Esophagus (tissue), 2 donors: ENCODE measurements at regions not wholly inside any gene's neighbourhood (a gene's known extent, or its start where the extent isn't known, plus 50 kb on each side); places are given as distances from the start of the nearest gene placed in this dataset.
A peak's percentile ranks its signal among the peaks of the same experiment; 100 is the strongest.

Experiments
- H3K27ac ChIP-seq, 2 donors: one replicate each; pipeline ENCODE4 v1.5.1; 2013; ENCODE audit warnings: low read depth in 2 of 2, mild to moderate bottlenecking in 2 of 2, inconsistent platforms in 1 of 2, low read length in 1 of 2, moderate library complexity in 1 of 2
- H3K27me3 ChIP-seq, 2 donors: one replicate each; pipeline ENCODE4 v1.6.1; 2013; ENCODE audit warnings: low read length in 2 of 2, control low read depth in 1 of 2, mild to moderate bottlenecking in 1 of 2; ENCODE audit not compliant: insufficient read depth in 2 of 2, control insufficient read depth in 1 of 2
- H3K36me3 ChIP-seq, 2 donors: one replicate each; pipeline ENCODE4 v1.6.1; 2013; ENCODE audit warnings: low read length in 1 of 2; ENCODE audit not compliant: control insufficient read depth in 2 of 2, insufficient read depth in 2 of 2
- H3K4me1 ChIP-seq, 2 donors: one replicate each; pipeline ENCODE4 v1.6.1; 2013; ENCODE audit warnings: low read length in 1 of 2; ENCODE audit not compliant: control insufficient read depth in 2 of 2, insufficient read depth in 2 of 2
- H3K4me3 ChIP-seq, 2 donors: one replicate each; pipeline ENCODE4 v1.5.1; 2013; ENCODE audit warnings: low read length in 2 of 2, mild to moderate bottlenecking in 2 of 2, low read depth in 1 of 2, moderate library complexity in 1 of 2
- H3K9me3 ChIP-seq, 2 donors: one replicate each; pipeline ENCODE4 v1.6.1; 2013; ENCODE audit warnings: mild to moderate bottlenecking in 2 of 2, low read depth in 1 of 2, low read length in 1 of 2, moderate library complexity in 1 of 2; ENCODE audit not compliant: control insufficient read depth in 2 of 2, insufficient read depth in 1 of 2
- WGBS, 2 donors: extraction: QIAGEN DNeasy Blood & Tissue Kit; methylation state at CpG; one replicate each; pipeline ENCODE4 v1.1.7; 2013; 5-methylcytosine and 5-hydroxymethylcytosine counted together
- donor health status: healthy with polysubstance abuse.
- donor health status: Bipolar disorder and iron deficiency.

- WGBS, 2 donors, result 90 to 94% methylated on average over 5 of the region's 5 CpGs
- H3K4me3 ChIP-seq, result no peak overlapping the region
- H3K9me3 ChIP-seq, result no peaks in the 10 kb centered on the region
- H3K27me3 ChIP-seq, result no peaks in the 10 kb centered on the region
- H3K27ac ChIP-seq, result no peak overlapping the region
- no peaks in the 10 kb centered on the region for H3K36me3 ChIP-seq
- no peaks in the 10 kb centered on the region for H3K4me1 ChIP-seq
These were observed 1029.5 kb downstream of the MCTP2 start for GRCh38 chr15:95260856-95261255.

GRCh38 chr15:95261546-95261945, 1030.2 kb downstream of the MCTP2 start:
- WGBS, 2 donors, result 71 to 73% methylated on average over 3 of the region's 3 CpGs
- H3K27me3 ChIP-seq, result no peaks in the 10 kb centered on the region
- no peaks in the 10 kb centered on the region for H3K9me3 ChIP-seq
- no peaks in the 10 kb centered on the region for H3K36me3 ChIP-seq
- H3K4me1 ChIP-seq, result no peaks in the 10 kb centered on the region
- no peak overlapping the region for H3K27ac ChIP-seq
- H3K4me3 ChIP-seq, result no peak overlapping the region

- whole genome bisulfite sequencing, 2 donors, result 69 to 78% methylated on average over 6 of the region's 6 CpGs
- no peak overlapping the region for H3K27ac ChIP-seq
- no peaks in the 10 kb centered on the region for H3K27me3 ChIP-seq
- no peaks in the 10 kb centered on the region for H3K9me3 ChIP-seq
- no peaks in the 10 kb centered on the region for H3K36me3 ChIP-seq
- no peak overlapping the region for H3K4me3 ChIP-seq
- H3K4me1 ChIP-seq, result peaks cover 0 to 1% of the 10 kb centered on the region in 2 donors
These were observed 1030.6 kb downstream of the MCTP2 start for GRCh38 chr15:95261968-95262367.

GRCh38 chr15:95262866-95263564, 1031.7 kb downstream of the MCTP2 start:
- no peak overlapping the region for H3K4me3 ChIP-seq
- H3K9me3 ChIP-seq, result no peaks in the 10 kb centered on the region
- H3K27ac ChIP-seq, result no peak overlapping the region
- WGBS, 2 donors, result 47 to 48% methylated on average over 6 of the region's 6 CpGs
- H3K36me3 ChIP-seq, result no peaks in the 10 kb centered on the region
- H3K4me1 ChIP-seq, result peaks cover 0 to 3% of the 10 kb centered on the region in 2 donors
- H3K27me3 ChIP-seq, result no peaks in the 10 kb centered on the region

- H3K4me3 ChIP-seq, result no peak overlapping the region
- no peaks in the 10 kb centered on the region for H3K36me3 ChIP-seq
- no peaks in the 10 kb centered on the region for H3K27me3 ChIP-seq
- no peak overlapping the region for H3K27ac ChIP-seq
- peaks cover 0 to 3% of the 10 kb centered on the region in 2 donors for H3K4me1 ChIP-seq
- WGBS, 2 donors, result 89% methylated on average over 1 of the region's 1 CpG
- H3K9me3 ChIP-seq, result no peaks in the 10 kb centered on the region
These were observed 1032.4 kb downstream of the MCTP2 start for GRCh38 chr15:95263751-95264150.

- Histone ChIP-seq H3K4me3 (no peak overlapping the region), H3K27me3 (no peaks in the 10 kb centered on the region), H3K36me3 (no peaks in the 10 kb centered on the region), H3K4me1 (peaks cover 0 to 3% of the 10 kb centered on the region in 2 donors), H3K9me3 (no peaks in the 10 kb centered on the region), H3K27ac (peak overlapping the region in 1 of 2 donors; percentile 77)
- 48 to 54% methylated on average over 3 of the region's 3 CpGs for WGBS, 2 donors
These were observed 1034.1 kb downstream of the MCTP2 start for GRCh38 chr15:95265419-95265997.

- Histone ChIP-seq H3K36me3 (no peaks in the 10 kb centered on the region), H3K9me3 (no peaks in the 10 kb centered on the region), H3K4me1 (peaks cover 0 to 3% of the 10 kb centered on the region in 2 donors), H3K4me3 (no peak overlapping the region), H3K27me3 (no peaks in the 10 kb centered on the region), H3K27ac (peak overlapping the region; percentile 45 to 55)
- WGBS, 2 donors, result 48 to 56% methylated on average over 7 of the region's 7 CpGs
These were observed 1035.2 kb downstream of the MCTP2 start for GRCh38 chr15:95266451-95267061.

GRCh38 chr15:95267481-95267880, 1036.1 kb downstream of the MCTP2 start:
- H3K9me3 ChIP-seq, result no peaks in the 10 kb centered on the region
- H3K4me1 ChIP-seq, result peaks cover 0 to 3% of the 10 kb centered on the region in 2 donors
- H3K27ac ChIP-seq, result peak overlapping the region in 1 of 2 donors; percentile 45
- no peak overlapping the region for H3K4me3 ChIP-seq
- WGBS, 2 donors, result 62 to 83% methylated on average over 3 of the region's 3 CpGs
- no peaks in the 10 kb centered on the region for H3K36me3 ChIP-seq
- no peaks in the 10 kb centered on the region for H3K27me3 ChIP-seq

- H3K4me1 ChIP-seq, result peaks cover 0 to 3% of the 10 kb centered on the region in 2 donors
- 68% methylated on average over 10 of the region's 10 CpGs for WGBS, 2 donors
- no peak overlapping the region for H3K4me3 ChIP-seq
- H3K27me3 ChIP-seq, result no peaks in the 10 kb centered on the region
- H3K27ac ChIP-seq, result no peak overlapping the region
- H3K9me3 ChIP-seq, result no peaks in the 10 kb centered on the region
- no peaks in the 10 kb centered on the region for H3K36me3 ChIP-seq
These were observed 1038.2 kb downstream of the MCTP2 start for GRCh38 chr15:95269242-95270183.
